Erythroblast (primary cell): ENCODE measurements at regions not wholly inside any gene's neighbourhood (a gene's known extent, or its start where the extent isn't known, plus 50 kb on each side); places are given as distances from the start of the nearest gene placed in this dataset.

Experiments used
- GATA1 ChIP-seq: IDR thresholded peaks from 2 replicates; pipeline ENCODE4 v1.6.1; 2011; ENCODE audit warnings: low read depth, mild to moderate bottlenecking, control low read depth, low read length, moderate library complexity
- POLR2A ChIP-seq: IDR thresholded peaks from 2 replicates; pipeline ENCODE4 v1.6.1; 2011; ENCODE audit warnings: mild to moderate bottlenecking, low read length

GRCh38 chr3:87550892-87551291 is 274.5 kb upstream of the POU1F1 start:
- TF ChIP-seq POLR2A = no peak
- no peak for TF ChIP-seq GATA1
